GM18951 (cell line): ENCODE measurements at regions not wholly inside any gene's neighbourhood (a gene's known extent, or its start where the extent isn't known, plus 50 kb on each side); places are given as distances from the start of the nearest gene placed in this dataset.
"Not testable (repeated sequence)": the region's sequence is repeated elsewhere in the genome, so short reads cannot be mapped to it uniquely, and the experiment has no call there.

ENCODE experiments used
- POLR2A ChIP-seq: IDR thresholded peaks from 4 replicates; pipeline ENCODE4 v1.6.1; 2011; ENCODE audit warnings: mild to moderate bottlenecking; ENCODE audit not compliant: insufficient read length, insufficient read depth; ENCODE audit errors: extremely low read depth
- in situ Hi-C: fragments of 300-500 bp; cut with MboI; formaldehyde crosslinking; loops from one replicate; pipeline ENCODE4 v1.12.0; 2022; ENCODE audit warnings: low sequenced_read_pairs, mixed read lengths, inconsistent platforms; ENCODE audit not compliant: unreplicated experiment

GRCh38 chr15:95679847-95680582 lies 650.5 kb upstream of the NR2F2 start:
- no peak for TF ChIP-seq POLR2A
- in situ Hi-C loops = no loop called here

- in situ Hi-C loops = no loop called here
- no peak for TF ChIP-seq POLR2A
Observed at GRCh38 chr15:95680728-95681127, 649.8 kb upstream of the NR2F2 start.

GRCh38 chr15:95681836-95682544 lies 648.5 kb upstream of the NR2F2 start:
- in situ Hi-C loops = no loop called here
- TF ChIP-seq POLR2A = no peak

- in situ Hi-C loops = no loop called here
- TF ChIP-seq POLR2A = no peak
Observed at GRCh38 chr15:95684126-95684525, 646.4 kb upstream of the NR2F2 start.

GRCh38 chr15:95684693-95685115 lies 645.8 kb upstream of the NR2F2 start:
- TF ChIP-seq POLR2A = no peak
- in situ Hi-C loops = no loop called here

- in situ Hi-C loops = no loop called here
- TF ChIP-seq POLR2A = no peak
Observed at GRCh38 chr15:95687061-95687460, 643.4 kb upstream of the NR2F2 start.

GRCh38 chr15:95687686-95688085 lies 642.8 kb upstream of the NR2F2 start:
- in situ Hi-C loops = no loop called here
- TF ChIP-seq POLR2A = no peak

- in situ Hi-C loops = no loop called here
- no peak for TF ChIP-seq POLR2A
Observed at GRCh38 chr15:95690631-95691340, 639.7 kb upstream of the NR2F2 start.

GRCh38 chr15:95693917-95694316 lies 636.6 kb upstream of the NR2F2 start:
- in situ Hi-C loops = no loop called here
- TF ChIP-seq POLR2A = no peak

GRCh38 chr15:95698230-95698629 lies 632.3 kb upstream of the NR2F2 start:
- no peak for TF ChIP-seq POLR2A
- in situ Hi-C loops = no loop called here

- no peak for TF ChIP-seq POLR2A
- in situ Hi-C loops = no loop called here
Observed at GRCh38 chr15:95698951-95699350, 631.5 kb upstream of the NR2F2 start.

GRCh38 chr15:95699578-95699977 lies 630.9 kb upstream of the NR2F2 start:
- in situ Hi-C loops = no loop called here
- TF ChIP-seq POLR2A = no peak

- in situ Hi-C loops = not testable (repeated sequence)
Observed at GRCh38 chr15:95700692-95701091, 629.8 kb upstream of the NR2F2 start.

GRCh38 chr15:95701410-95701809 lies 629.1 kb upstream of the NR2F2 start:
- in situ Hi-C loops = no loop called here
- TF ChIP-seq POLR2A = no peak
